K562 (cell line): ENCODE measurements at regions not wholly inside any gene's neighbourhood (a gene's known extent, or its start where the extent isn't known, plus 50 kb on each side); places are given as distances from the start of the nearest gene placed in this dataset.
A peak's percentile ranks its signal among the peaks of the same experiment; 100 is the strongest.

Experiments
- ATAC-seq: fragments of 200-7000 bp; cut with Tn5 transposase; 3 replicates; pipeline ENCODE4 v1.9.1; 2020; ENCODE audit warnings: moderate library complexity
- BruUV-seq: library from RNA; stranded (reverse); fragments of 400-500 nt; replicated peaks from 2 replicates; lab custom pipeline; 2021; lab: Mats Ljungman, UMichigan
- CTCF ChIA-PET: fragments of 300-600 bp; formaldehyde crosslinking; extraction: SDS; loops from one replicate; lab custom pipeline; 2021; ENCODE audit warnings: low intra/inter-chr PET ratio; lab: Yijun Ruan, JAX
- POLR2A ChIA-PET: fragments of 300-600, 350-650 bp; sonication (Branson Sonifier 250); formaldehyde crosslinking; extraction: SDS; loops from one replicate; lab custom pipeline; 2021; ENCODE audit warnings: antibody characterized with exemption, inconsistent platforms; lab: Yijun Ruan, JAX
- DNase-seq, 4 experiments: peaks; one replicate each; pipeline versions ENCODE4 v3.0.0 to v3.0.0-alpha.2; 2011 to 2018; ENCODE audit warnings: low spot score in 3 of 4, mixed read lengths in 3 of 4; ENCODE audit errors: extremely low read depth in 1 of 4
- FAIRE-seq: peaks from 2 replicates; lab custom pipeline; 2011; peaks lifted over from hg19 to GRCh38; lab: Jason Lieb, UNC
- H2AFZ ChIP-seq: 2 replicates; pipeline ENCODE4 v1.6.0; 2011; ENCODE audit warnings: low read depth, low read length, control low read depth, inconsistent platforms
- H3K27ac ChIP-seq: fragments of 200-600 bp; 3 replicates; pipeline ENCODE4 v1.8.0; 2011; ENCODE audit warnings: low read depth, mild to moderate bottlenecking, control low read depth, inconsistent platforms, low read length, moderate library complexity, mixed read lengths; ENCODE audit errors: extremely low read depth
- H3K27me3 ChIP-seq, 2 experiments: fragments of 300-600 bp in 1 of 2; 2 replicates in 1 of 2; 3 replicates in 1 of 2; pipeline versions ENCODE4 v1.6.0 to v1.8.0; 2011; ENCODE audit warnings: inconsistent platforms in 2 of 2, low read length in 2 of 2, mild to moderate bottlenecking in 1 of 2, mixed read lengths in 1 of 2, moderate library complexity in 1 of 2; ENCODE audit not compliant: control insufficient read depth in 2 of 2, insufficient read depth in 2 of 2
- H3K36me3 ChIP-seq: fragments of 300-600 bp; 3 replicates; pipeline ENCODE4 v1.8.0; 2011; ENCODE audit warnings: mild to moderate bottlenecking, low read length, inconsistent platforms; ENCODE audit not compliant: control insufficient read depth, insufficient read depth
- H3K4me1 ChIP-seq, 2 experiments: fragments of 200-600 bp in 1 of 2; replicated peaks in 1 of 2; 2 replicates in 1 of 2; 3 replicates in 1 of 2; pipeline versions ENCODE4 v1.5.1 to v1.8.0; 2011; ENCODE audit warnings: inconsistent platforms in 2 of 2, low read length in 2 of 2, mild to moderate bottlenecking in 1 of 2, mixed read lengths in 1 of 2, moderate library complexity in 1 of 2; ENCODE audit not compliant: control insufficient read depth in 2 of 2, insufficient read depth in 2 of 2
- H3K4me2 ChIP-seq: 2 replicates; pipeline ENCODE4 v1.6.1; 2011; ENCODE audit warnings: low read length, control low read depth, inconsistent platforms, mixed read lengths; ENCODE audit not compliant: insufficient read depth
- H3K4me3 ChIP-seq: fragments of 200-600 bp; sonication (generic), shearing (Covaris generic); 2 replicates; pipeline ENCODE4 v1.5.1; 2016; ENCODE audit warnings: control low read depth, inconsistent platforms
- H3K79me2 ChIP-seq: fragments of 200-600 bp; 3 replicates; pipeline ENCODE4 v1.8.0; 2011; ENCODE audit warnings: low read length, inconsistent platforms; ENCODE audit not compliant: control insufficient read depth, insufficient read depth
- H3K9ac ChIP-seq, 2 experiments: 2 replicates each; pipeline versions ENCODE4 v1.6.0 to v1.6.1; 2011; ENCODE audit warnings: low read depth in 2 of 2, low read length in 2 of 2, control low read depth in 1 of 2, inconsistent platforms in 1 of 2, mild to moderate bottlenecking in 1 of 2, mixed read lengths in 1 of 2; ENCODE audit not compliant: insufficient read depth in 1 of 2
- H3K9me1 ChIP-seq: one replicate; pipeline ENCODE4 v1.6.0; 2011; ENCODE audit warnings: inconsistent platforms, mild to moderate bottlenecking, low read length, moderate library complexity; ENCODE audit not compliant: control insufficient read depth, insufficient read depth
- H3K9me3 ChIP-seq: replicated peaks from 2 replicates; pipeline ENCODE4 v1.5.1; 2011; ENCODE audit warnings: low read depth, low read length, inconsistent platforms; ENCODE audit not compliant: control insufficient read depth, insufficient read depth
- H4K20me1 ChIP-seq: replicated peaks from 2 replicates; pipeline ENCODE4 v1.6.1; 2011; ENCODE audit warnings: low read length, inconsistent platforms, mixed read lengths; ENCODE audit not compliant: control insufficient read depth, insufficient read depth
- CBFA2T2 ChIP-seq: fragments of 450-650 bp; conservative IDR thresholded peaks from 2 replicates; pipeline ENCODE4 v1.6.1; 2017; ENCODE audit warnings: mild to moderate bottlenecking
- KAT8 ChIP-seq: fragments of 450-650 bp; IDR thresholded peaks from 2 replicates; pipeline ENCODE4 v1.6.1; 2016; ENCODE audit warnings: low read depth, mild to moderate bottlenecking
- KLF1 ChIP-seq: fragments of 450-650 bp; IDR thresholded peaks from 2 replicates; pipeline ENCODE4 v1.6.1; 2016; ENCODE audit warnings: missing genetic modification characterization, missing compliant biosample characterization
- NFYB ChIP-seq: IDR thresholded peaks from 2 replicates; pipeline ENCODE4 v1.6.1; 2011; ENCODE audit warnings: mild to moderate bottlenecking, moderate library complexity; ENCODE audit not compliant: insufficient read length; ENCODE audit errors: extremely low read depth
- NUFIP1 ChIP-seq: fragments of 450-650 bp; IDR thresholded peaks from 2 replicates; pipeline ENCODE4 v1.6.1; 2018; ENCODE audit not compliant: partially characterized antibody
- RAD51 ChIP-seq: fragments of 450-650 bp; IDR thresholded peaks from 2 replicates; pipeline ENCODE4 v1.7.1; 2016; ENCODE audit warnings: low read depth, mild to moderate bottlenecking, borderline replicate concordance
- SNIP1 ChIP-seq: fragments of 450-650 bp; IDR thresholded peaks from 2 replicates; pipeline ENCODE4 v1.7.1; 2017; ENCODE audit warnings: low read depth, mild to moderate bottlenecking
- SRSF3 ChIP-seq: fragments of 200-400 bp; formaldehyde crosslinking; IDR thresholded peaks from 2 replicates; pipeline ENCODE4 v1.6.1; 2016; ENCODE audit warnings: mild to moderate bottlenecking, low read length, moderate library complexity; ENCODE audit not compliant: insufficient read depth
- TOE1 ChIP-seq, 2 experiments: fragments of 450-650 bp in 1 of 2; sonication (generic) in 1 of 2; formaldehyde crosslinking in 1 of 2; IDR thresholded peaks; 2 replicates each; pipeline versions ENCODE4 v1.7.1 to v1.8.0; 2016 to 2022; ENCODE audit warnings: borderline replicate concordance in 2 of 2, mild to moderate bottlenecking in 2 of 2, antibody characterized with exemption in 1 of 2, inconsistent platforms in 1 of 2, low read depth in 1 of 2, missing genetic modification reagents in 1 of 2, moderate library complexity in 1 of 2
- ZFP36 ChIP-seq: fragments of 150-350 bp; IDR thresholded peaks from 2 replicates; pipeline ENCODE4 v1.6.1; 2018; ENCODE audit warnings: low read length, low read depth; ENCODE audit not compliant: partially characterized antibody
- ZNF778 ChIP-seq: fragments of 450-650 bp; formaldehyde crosslinking; IDR thresholded peaks from 2 replicates; pipeline ENCODE4 v1.4.0; 2020; ENCODE audit warnings: mild to moderate bottlenecking, moderate library complexity
- WGBS: fragments of 100-300 bp; shearing (Covaris generic); methylation state at CpG from one replicate; pipeline ENCODE4 v1.1.6; 2016; ENCODE audit warnings: low coverage, mixed read lengths; ENCODE audit not compliant: insufficient coverage; ENCODE audit errors: missing lambda C conversion rate; 5-methylcytosine and 5-hydroxymethylcytosine counted together
- in situ Hi-C: fragments of 300-500 bp; cut with MboI; formaldehyde crosslinking; loops from 4 replicates; pipeline ENCODE4 v1.15.0; 2018; ENCODE audit warnings: inconsistent platforms, mixed read lengths
- intact Hi-C: fragments of 100-400 bp; cut with micrococcal nuclease; formaldehyde crosslinking; loops from 2 replicates; pipeline ENCODE4 v1.14.2; 2022
- TF ChIP-seq, protein P1 (sequence below): fragments of 250-450 bp; sonication (Bioruptor Pico); IDR thresholded peaks from 2 replicates; pipeline ENCODE4 v1.8.0; 2022; ENCODE audit warnings: moderate library complexity, mild to moderate bottlenecking, inconsistent platforms
- TF ChIP-seq, protein P2 (sequence below): sonication (generic); formaldehyde crosslinking; IDR thresholded peaks from 2 replicates; pipeline ENCODE4 v1.5.0; 2020; ENCODE audit warnings: missing genetic modification reagents
- TF ChIP-seq, protein P3 (sequence below): fragments of 450-650 bp; formaldehyde crosslinking; IDR thresholded peaks from 2 replicates; pipeline ENCODE4 v1.4.0; 2020; ENCODE audit warnings: mild to moderate bottlenecking, mixed read lengths

DNA sequence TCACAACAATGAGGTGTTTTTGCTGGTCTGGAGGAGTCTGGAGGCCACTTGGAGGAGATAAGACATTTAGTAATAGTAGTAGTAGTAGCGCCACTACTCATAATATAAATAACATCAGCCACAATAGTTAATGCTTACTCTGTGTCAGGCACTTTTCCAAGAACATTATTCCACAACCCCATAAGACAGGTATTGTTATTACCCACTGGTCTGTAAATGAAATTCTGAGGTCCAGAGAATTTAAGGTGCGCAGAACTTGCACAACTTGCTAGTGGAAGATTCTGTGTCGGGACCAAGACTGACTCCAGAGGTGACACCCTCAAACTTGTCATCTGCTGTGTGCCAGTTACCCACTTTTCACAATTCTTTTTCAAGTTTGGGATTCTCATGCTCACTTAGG is 106.5 kb downstream of the MRM1 start:
- POLR2A ChIA-PET = no interaction called here
- in situ Hi-C loops = no loop called here
- H3K9ac ChIP-seq = no peak overlapping the region
- no peak overlapping the region for H2AFZ ChIP-seq
- CTCF ChIA-PET = no interaction called here
- BruUV-seq = no TSS peak
- H4K20me1 ChIP-seq = 0 out of 2 replicates have a peak, but pooled peaks cover 13% of the 10 kb centered on the region
- TF ChIP-seq ZNF778 = no peak
- no peak for TF ChIP-seq NUFIP1
- TF ChIP-seq, protein P1, sequence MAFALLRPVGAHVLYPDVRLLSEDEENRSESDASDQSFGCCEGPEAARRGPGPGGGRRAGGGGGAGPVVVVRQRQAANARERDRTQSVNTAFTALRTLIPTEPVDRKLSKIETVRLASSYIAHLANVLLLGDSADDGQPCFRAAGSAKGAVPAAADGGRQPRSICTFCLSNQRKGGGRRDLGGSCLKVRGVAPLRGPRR (CRISPR knock-in tag) = no peak
- TF ChIP-seq SRSF3 = no peak
- TF ChIP-seq, all 486 proteins: peak for 0
- no peaks in the 10 kb centered on the region for H3K36me3 ChIP-seq
- H3K4me2 ChIP-seq = no peak overlapping the region
- peaks cover 2 to 21% of the 10 kb centered on the region in 2 experiments; a peak in 3 of 5 replicates for H3K27me3 ChIP-seq
- intact Hi-C loops = loop anchor here (2.0 kb wide), 1 partner anchor 47 kb away; no protein-coding TSS in a partner anchor
- no peaks in the 10 kb centered on the region for H3K79me2 ChIP-seq
- no peak for ATAC-seq
- 32% methylated on average over 3 of the region's 3 CpGs for whole genome bisulfite sequencing
- H3K4me1 ChIP-seq = peaks cover 3 to 16% of the 10 kb centered on the region in 2 experiments; a peak in 3 of 5 replicates
- H3K9me3 ChIP-seq = no peaks in the 10 kb centered on the region
- no peak for DNase-seq
- no peak overlapping the region for H3K27ac ChIP-seq
- H3K4me3 ChIP-seq = no peak overlapping the region
- no peak for FAIRE-seq
- no peaks in the 10 kb centered on the region for H3K9me1 ChIP-seq

DNA sequence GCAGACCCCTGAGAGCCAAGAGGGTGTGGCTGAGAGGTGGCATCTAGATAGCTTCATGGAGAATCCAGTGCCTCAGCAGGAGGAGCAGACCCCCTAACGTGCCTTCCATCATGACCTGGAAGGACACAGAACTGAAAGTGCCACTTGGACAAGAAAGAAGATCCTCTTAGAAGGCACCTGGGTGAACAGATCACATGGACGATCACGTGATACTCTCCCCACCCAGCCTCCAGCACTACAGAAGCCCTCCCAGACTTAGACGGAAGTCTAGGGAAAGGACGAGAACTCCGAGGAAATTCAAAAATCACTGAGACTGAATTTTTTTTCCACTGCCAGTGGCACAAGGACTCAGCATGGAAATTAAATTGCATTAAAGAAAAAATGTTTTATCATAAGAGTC is 113.4 kb downstream of the MRM1 start:
- DNase-seq (no peak), FAIRE-seq (no peak), ATAC-seq (no peak)
- ChIA-PET POLR2A (interaction anchor here (1.2 kb wide), 1 partner anchor 14 kb away, joined by 3 read pairs; no protein-coding TSS in a partner anchor), CTCF (no interaction called here)
- Histone ChIP-seq H3K27me3 (no peaks in the 10 kb centered on the region), H3K9me3 (no peaks in the 10 kb centered on the region), H4K20me1 (no peaks in the 10 kb centered on the region), H2AFZ (peak overlapping the region; percentile 61), H3K4me2 (no peak overlapping the region), H3K9me1 (no peaks in the 10 kb centered on the region), H3K4me3 (no peak overlapping the region), H3K27ac (no peak overlapping the region), H3K36me3 (no peaks in the 10 kb centered on the region), H3K79me2 (no peaks in the 10 kb centered on the region), H3K9ac (no peak overlapping the region), H3K4me1 (peaks cover 0 to 2% of the 10 kb centered on the region in 2 experiments; a peak in 2 of 5 replicates)
- WGBS = 46% methylated on average over 6 of the region's 6 CpGs
- intact Hi-C loops (no loop called here), in situ Hi-C loops (no loop called here)
- TF ChIP-seq KAT8 (no peak), NFYB (no peak), RAD51 (peak; percentile 89), ZFP36 (no peak), CBFA2T2 (peak; percentile 56), SNIP1 (no peak), KLF1 (tag) (no peak), TOE1 (IDR thresholded peaks at IDR 0.05; ENCODE audit: borderline replicate concordance) (peak; percentile 80), TOE1 (CRISPR knock-in tag; IDR thresholded peaks at IDR 0.05; ENCODE audit: borderline replicate concordance, low read depth) (no peak)
- TF ChIP-seq, protein P2, sequence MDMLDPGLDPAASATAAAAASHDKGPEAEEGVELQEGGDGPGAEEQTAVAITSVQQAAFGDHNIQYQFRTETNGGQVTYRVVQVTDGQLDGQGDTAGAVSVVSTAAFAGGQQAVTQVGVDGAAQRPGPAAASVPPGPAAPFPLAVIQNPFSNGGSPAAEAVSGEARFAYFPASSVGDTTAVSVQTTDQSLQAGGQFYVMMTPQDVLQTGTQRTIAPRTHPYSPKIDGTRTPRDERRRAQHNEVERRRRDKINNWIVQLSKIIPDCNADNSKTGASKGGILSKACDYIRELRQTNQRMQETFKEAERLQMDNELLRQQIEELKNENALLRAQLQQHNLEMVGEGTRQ (CRISPR knock-in tag) = peak; percentile 54
- TF ChIP-seq, protein P3, sequence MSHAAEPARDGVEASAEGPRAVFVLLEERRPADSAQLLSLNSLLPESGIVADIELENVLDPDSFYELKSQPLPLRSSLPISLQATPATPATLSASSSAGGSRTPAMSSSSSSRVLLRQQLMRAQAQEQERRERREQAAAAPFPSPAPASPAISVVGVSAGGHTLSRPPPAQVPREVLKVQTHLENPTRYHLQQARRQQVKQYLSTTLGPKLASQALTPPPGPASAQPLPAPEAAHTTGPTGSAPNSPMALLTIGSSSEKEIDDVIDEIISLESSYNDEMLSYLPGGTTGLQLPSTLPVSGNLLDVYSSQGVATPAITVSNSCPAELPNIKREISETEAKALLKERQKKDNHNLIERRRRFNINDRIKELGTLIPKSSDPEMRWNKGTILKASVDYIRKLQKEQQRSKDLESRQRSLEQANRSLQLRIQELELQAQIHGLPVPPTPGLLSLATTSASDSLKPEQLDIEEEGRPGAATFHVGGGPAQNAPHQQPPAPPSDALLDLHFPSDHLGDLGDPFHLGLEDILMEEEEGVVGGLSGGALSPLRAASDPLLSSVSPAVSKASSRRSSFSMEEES = peak; percentile 83
- no TSS peak for BruUV-seq
